Activated CD8-positive, alpha-beta memory T cell treated with anti-CD3 and anti-CD28 coated beads, Interleukin-2, amount 10 ng/mL, durations not matched to agents 7 days and 5 days (primary cell): ENCODE measurements at regions not wholly inside any gene's neighbourhood (a gene's known extent, or its start where the extent isn't known, plus 50 kb on each side); places are given as distances from the start of the nearest gene placed in this dataset.

Source experiments
- ATAC-seq: fragments of 150-1000 bp; cut with Tn5 transposase; one replicate; pipeline ENCODE4 v1.10.0; 2021; ENCODE audit warnings: moderate library complexity
- CTCF ChIA-PET: fragments of 350-600 bp; sonication (Branson Sonifier 250); formaldehyde crosslinking; loops from one replicate; lab custom pipeline; 2021; ENCODE audit warnings: antibody characterized with exemption; lab: Charles Lee
- DNase-seq: peaks from one replicate; pipeline ENCODE4 v3.0.0-alpha.2; 2020
- H3K27ac Mint-ChIP-seq: one replicate; pipeline ENCODE4 v1.8.0; 2021; ENCODE audit warnings: mild to moderate bottlenecking, mixed read lengths
- H3K27me3 Mint-ChIP-seq: one replicate; pipeline ENCODE4 v1.8.0; 2021; ENCODE audit warnings: mixed read lengths
- H3K36me3 Mint-ChIP-seq: one replicate; pipeline ENCODE4 v1.8.0; 2021; ENCODE audit warnings: mild to moderate bottlenecking, mixed read lengths
- H3K4me1 Mint-ChIP-seq: one replicate; pipeline ENCODE4 v1.8.0; 2021; ENCODE audit warnings: mixed read lengths
- H3K4me3 Mint-ChIP-seq: one replicate; pipeline ENCODE4 v1.8.0; 2021; ENCODE audit warnings: mild to moderate bottlenecking, moderate library complexity, mixed read lengths
- H3K9me3 Mint-ChIP-seq: one replicate; pipeline ENCODE4 v1.8.0; 2022; ENCODE audit warnings: low read depth, mixed read lengths

DNA sequence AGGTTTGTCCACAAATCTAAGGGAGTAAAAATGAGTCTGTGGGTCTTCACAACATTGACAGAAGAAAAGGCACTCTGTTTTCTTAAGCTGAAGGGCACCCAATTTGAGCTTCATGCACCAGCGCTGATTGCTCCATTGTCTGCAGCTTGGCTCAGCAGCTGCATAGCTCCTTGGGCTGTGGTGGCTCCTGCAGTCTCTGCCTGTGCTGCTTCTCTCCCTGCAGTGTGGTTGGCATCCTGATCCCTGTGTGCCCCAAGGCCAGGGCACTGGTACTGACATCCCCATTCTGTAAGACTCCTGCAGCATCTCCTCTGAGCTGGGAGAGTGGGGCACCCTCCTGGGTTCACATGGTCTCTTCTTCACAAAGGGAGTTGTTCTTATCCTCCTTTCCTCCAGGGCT is 83.2 kb upstream of the B3GAT2 start:
- CTCF ChIA-PET, result no interaction called here
- no peak overlapping the region for H3K4me3 Mint-ChIP-seq
- H3K27ac Mint-ChIP-seq, result no peak overlapping the region
- DNase-seq (no peak), ATAC-seq (no peak)
- H3K4me1 Mint-ChIP-seq, result no peaks in the 10 kb centered on the region
- H3K27me3 Mint-ChIP-seq, result no peaks in the 10 kb centered on the region
- H3K9me3 Mint-ChIP-seq, result no peaks in the 10 kb centered on the region
- H3K36me3 Mint-ChIP-seq, result no peaks in the 10 kb centered on the region

DNA sequence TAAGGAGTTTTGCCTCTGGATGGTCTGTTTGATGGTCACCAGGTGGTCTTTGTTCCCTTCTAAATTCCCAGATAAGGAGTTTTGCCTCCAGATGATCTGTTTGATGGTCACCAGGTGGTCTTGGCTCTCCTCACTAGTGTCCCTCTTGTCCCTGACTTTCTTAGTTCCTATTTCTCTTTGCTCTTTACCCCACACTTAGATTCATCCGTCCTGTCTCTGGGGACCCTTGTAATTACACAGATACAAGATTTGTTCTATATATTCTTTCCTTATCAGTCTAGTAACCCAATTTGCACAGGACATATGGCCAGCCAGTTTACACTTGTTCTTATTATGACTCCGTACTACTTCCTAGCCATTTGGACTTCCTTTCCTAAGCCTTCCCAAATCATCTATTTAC is 84.0 kb upstream of the B3GAT2 start:
- CTCF ChIA-PET, result no interaction called here
- no peaks in the 10 kb centered on the region for H3K9me3 Mint-ChIP-seq
- H3K4me1 Mint-ChIP-seq, result no peaks in the 10 kb centered on the region
- no peaks in the 10 kb centered on the region for H3K27me3 Mint-ChIP-seq
- DNase-seq, result no peak
- H3K36me3 Mint-ChIP-seq, result no peaks in the 10 kb centered on the region
- no peak overlapping the region for H3K27ac Mint-ChIP-seq
- ATAC-seq, result no peak
- no peak overlapping the region for H3K4me3 Mint-ChIP-seq

DNA sequence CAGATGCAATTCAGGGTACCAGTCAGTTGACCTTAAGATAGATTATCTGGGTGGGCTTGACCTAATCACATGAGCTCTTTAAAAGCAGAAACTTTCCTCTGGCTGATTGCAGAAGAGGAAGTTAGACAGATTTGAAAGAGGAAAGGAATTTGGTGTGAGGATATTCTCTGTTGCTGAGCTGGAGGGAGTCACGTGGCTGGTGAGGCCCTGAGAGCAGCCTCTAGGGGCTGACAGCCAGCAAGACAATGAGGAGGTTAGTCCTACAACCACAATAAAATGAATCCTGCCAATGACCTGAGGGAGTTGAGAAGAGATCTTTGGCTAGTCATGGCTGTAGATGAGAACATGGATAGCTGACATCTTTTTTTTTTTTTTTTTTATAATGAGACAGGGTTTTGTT is 87.0 kb upstream of the B3GAT2 start:
- no peak overlapping the region for H3K4me3 Mint-ChIP-seq
- H3K36me3 Mint-ChIP-seq, result no peaks in the 10 kb centered on the region
- no peak for ATAC-seq
- H3K9me3 Mint-ChIP-seq, result no peaks in the 10 kb centered on the region
- CTCF ChIA-PET, result no interaction called here
- no peak for DNase-seq
- H3K4me1 Mint-ChIP-seq, result no peaks in the 10 kb centered on the region
- H3K27ac Mint-ChIP-seq, result no peak overlapping the region
- H3K27me3 Mint-ChIP-seq, result peaks cover 2% of the 10 kb centered on the region

DNA sequence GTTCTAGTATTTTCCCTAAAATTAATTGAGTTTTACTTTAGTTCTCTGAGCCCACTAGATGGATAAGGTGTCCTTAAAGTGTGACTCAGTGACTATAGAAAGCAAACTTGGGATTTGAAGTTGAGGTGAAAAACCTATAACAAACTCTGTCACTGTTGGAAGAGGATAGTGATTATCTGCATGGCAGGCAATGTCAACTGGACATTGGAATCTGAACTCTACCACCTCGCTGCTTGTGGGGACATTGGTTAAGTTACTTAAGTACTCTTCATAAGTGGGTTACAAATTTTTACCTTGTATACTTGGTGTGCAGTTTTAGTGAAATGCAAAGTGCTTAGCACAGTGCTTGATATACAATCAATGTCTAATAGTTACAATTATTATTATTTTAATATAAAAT is 87.9 kb upstream of the B3GAT2 start:
- Mint-ChIP-seq H3K9me3 (no peaks in the 10 kb centered on the region), H3K27me3 (peaks cover 5% of the 10 kb centered on the region), H3K4me3 (no peak overlapping the region), H3K27ac (no peak overlapping the region), H3K36me3 (no peaks in the 10 kb centered on the region), H3K4me1 (no peaks in the 10 kb centered on the region)
- ATAC-seq, result no peak
- DNase-seq, result no peak
- CTCF ChIA-PET, result no interaction called here

DNA sequence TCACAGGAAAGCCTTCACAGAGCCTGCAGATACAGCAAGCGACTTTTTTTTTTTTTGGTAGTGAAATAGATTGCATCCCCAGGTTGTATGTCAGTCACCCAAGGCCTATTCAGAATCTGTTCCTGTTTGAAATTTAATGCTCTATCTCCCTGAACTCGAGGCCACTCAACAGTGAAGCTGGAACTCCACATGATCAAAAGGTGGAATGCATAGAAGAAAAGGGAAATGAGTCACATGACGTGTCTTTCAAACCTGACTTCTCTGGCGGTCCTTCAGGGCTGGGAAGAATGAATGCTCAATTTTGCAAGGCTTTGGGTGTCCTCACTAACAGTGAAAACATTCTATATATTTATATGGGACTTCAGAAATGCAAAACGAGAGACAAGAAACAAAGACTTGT is 88.4 kb upstream of the B3GAT2 start:
- no peaks in the 10 kb centered on the region for H3K4me1 Mint-ChIP-seq
- CTCF ChIA-PET, result no interaction called here
- no peak overlapping the region for H3K27ac Mint-ChIP-seq
- H3K36me3 Mint-ChIP-seq, result no peaks in the 10 kb centered on the region
- no peak overlapping the region for H3K4me3 Mint-ChIP-seq
- no peak for DNase-seq
- H3K9me3 Mint-ChIP-seq, result no peaks in the 10 kb centered on the region
- ATAC-seq, result no peak
- peaks cover 5% of the 10 kb centered on the region for H3K27me3 Mint-ChIP-seq

DNA sequence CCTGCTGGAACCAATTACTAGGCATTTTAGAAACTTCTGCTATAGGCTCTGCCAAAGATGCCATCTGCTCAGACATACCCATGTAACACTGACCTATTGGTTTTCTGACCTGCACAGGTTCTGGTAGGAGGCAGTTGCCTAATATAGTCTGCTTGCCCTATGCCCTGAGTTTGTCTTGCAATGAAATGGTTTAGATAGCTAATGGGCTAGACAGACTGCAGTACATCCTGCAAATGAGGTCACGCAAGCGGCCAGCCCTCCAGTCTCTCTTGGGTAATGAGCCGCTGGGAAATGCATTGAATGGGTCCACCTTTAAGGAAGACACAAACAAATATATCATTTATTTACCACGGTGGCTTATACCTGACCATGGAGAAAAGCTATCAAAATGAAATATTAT is 90.6 kb upstream of the B3GAT2 start:
- H3K36me3 Mint-ChIP-seq, result no peaks in the 10 kb centered on the region
- no peak overlapping the region for H3K27ac Mint-ChIP-seq
- H3K27me3 Mint-ChIP-seq, result peaks cover 5% of the 10 kb centered on the region
- H3K9me3 Mint-ChIP-seq, result no peaks in the 10 kb centered on the region
- H3K4me3 Mint-ChIP-seq, result no peak overlapping the region
- CTCF ChIA-PET, result no interaction called here
- DNase-seq (no peak), ATAC-seq (no peak)
- no peaks in the 10 kb centered on the region for H3K4me1 Mint-ChIP-seq

DNA sequence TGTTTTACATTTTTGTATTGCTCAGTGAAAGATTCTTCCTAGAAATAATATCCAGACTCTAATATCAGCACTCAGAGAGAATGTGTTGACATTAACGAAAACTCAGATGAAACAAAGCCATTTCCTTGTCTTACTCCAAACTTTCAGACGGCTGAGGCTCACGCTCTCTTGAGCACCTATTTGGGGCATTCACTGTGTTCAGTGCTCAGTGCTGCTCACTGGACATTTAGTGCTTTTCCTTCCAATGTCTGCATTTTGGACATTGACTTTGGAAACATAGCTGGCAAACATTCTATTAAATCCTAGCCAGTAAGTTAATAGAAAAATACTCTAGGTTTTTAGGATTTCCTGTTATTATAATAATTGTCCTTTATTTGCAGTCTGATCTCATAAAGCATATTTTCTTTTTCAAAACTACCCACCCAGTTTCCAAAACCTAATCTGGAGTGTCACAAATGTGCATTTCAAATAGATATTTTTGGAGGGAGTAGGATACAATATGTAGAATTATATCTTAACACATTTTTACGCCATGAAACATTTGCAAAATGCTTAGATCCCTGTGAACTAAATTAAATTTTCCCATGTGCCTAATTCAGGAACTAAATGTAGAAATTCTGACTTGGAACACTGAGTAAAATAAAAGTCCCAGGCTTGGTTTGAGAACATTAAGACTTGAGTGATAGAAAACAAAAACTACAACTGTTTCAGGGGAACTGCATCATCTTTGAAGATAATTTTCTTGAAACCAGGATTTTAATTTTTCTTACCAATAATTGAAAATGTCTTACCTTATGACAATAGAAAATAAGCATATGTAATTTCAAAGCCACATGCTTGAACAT is 91.7 kb upstream of the B3GAT2 start:
- ATAC-seq (no peak), DNase-seq (no peak)
- CTCF ChIA-PET, result no interaction called here
- Mint-ChIP-seq H3K4me3 (no peak overlapping the region), H3K36me3 (no peaks in the 10 kb centered on the region), H3K9me3 (no peaks in the 10 kb centered on the region), H3K27ac (no peak overlapping the region), H3K27me3 (peaks cover 5% of the 10 kb centered on the region), H3K4me1 (no peaks in the 10 kb centered on the region)

DNA sequence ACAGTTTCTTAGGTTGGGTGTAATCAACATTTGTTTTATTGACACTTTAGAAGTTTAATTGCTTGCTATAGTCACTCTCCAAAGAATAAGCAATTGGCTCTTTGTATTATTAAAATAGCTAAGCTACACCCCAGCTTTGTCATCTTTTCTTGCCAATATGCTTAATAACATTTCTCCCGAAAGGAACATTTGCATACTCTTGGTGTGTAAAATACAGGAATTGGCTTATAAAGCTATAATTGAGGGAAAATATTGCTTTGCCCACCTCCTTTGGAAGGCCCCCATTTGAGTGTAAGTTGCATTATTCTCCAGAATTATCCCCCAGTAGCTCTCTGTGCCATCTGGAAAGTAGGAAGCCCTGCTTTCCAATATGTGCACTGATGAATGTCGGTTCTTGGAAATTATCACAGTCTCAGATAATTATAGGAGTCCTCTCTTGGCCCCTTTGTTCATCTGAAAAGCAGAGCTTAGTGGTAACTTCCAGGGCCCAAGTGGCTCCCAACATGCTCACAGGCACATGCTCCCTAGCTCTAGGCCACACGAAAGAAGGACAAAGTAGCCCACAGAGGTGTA is 92.4 kb upstream of the B3GAT2 start:
- no peak for DNase-seq
- Mint-ChIP-seq H3K4me3 (no peak overlapping the region), H3K9me3 (no peaks in the 10 kb centered on the region), H3K4me1 (no peaks in the 10 kb centered on the region), H3K36me3 (no peaks in the 10 kb centered on the region), H3K27ac (no peak overlapping the region), H3K27me3 (peaks cover 5% of the 10 kb centered on the region)
- CTCF ChIA-PET, result no interaction called here
- no peak for ATAC-seq

DNA sequence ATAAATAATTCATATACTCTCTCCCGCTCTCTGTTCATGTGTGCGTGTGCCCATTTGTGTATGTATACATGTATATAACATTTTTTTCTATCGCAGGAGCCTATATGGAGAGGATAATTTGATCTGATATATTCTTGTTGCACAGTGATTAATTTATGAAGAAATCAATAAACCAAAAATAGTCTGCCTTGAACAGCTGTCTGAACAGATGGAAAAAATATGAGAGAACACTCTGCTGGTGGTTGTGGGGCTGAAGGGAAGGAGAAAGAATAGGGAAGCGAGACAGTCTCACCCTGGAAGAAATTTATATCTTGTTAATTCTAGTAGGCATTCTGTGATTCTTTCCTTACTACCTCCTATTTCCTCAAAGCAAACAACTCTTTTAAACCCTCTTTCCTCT is 96.6 kb upstream of the B3GAT2 start:
- CTCF ChIA-PET, result no interaction called here
- Mint-ChIP-seq H3K9me3 (no peaks in the 10 kb centered on the region), H3K4me3 (no peak overlapping the region), H3K36me3 (no peaks in the 10 kb centered on the region), H3K27ac (no peak overlapping the region), H3K4me1 (no peaks in the 10 kb centered on the region), H3K27me3 (peaks cover 3% of the 10 kb centered on the region)
- no peak for ATAC-seq
- no peak for DNase-seq

DNA sequence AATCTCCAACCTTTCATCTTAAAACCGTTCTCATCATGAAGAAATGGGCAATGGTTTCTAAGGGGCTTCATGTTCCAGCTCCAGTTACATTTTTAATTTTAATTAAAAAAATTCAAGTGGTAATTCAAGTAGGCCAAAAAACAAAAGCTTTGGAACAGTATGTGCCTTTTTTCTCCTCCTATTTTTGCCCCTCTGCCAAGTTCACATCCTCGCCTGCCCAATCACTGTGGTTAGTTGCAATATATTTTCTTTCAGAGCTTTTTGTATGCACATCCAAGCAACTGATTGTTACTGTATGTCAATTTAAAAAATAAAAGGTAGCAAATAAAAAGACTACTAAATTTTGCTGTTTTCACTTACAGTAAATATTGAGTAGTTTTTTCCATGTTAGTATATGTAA is 99.8 kb upstream of the B3GAT2 start:
- Mint-ChIP-seq H3K36me3 (no peaks in the 10 kb centered on the region), H3K4me3 (no peak overlapping the region), H3K27ac (no peak overlapping the region), H3K4me1 (no peaks in the 10 kb centered on the region), H3K9me3 (no peaks in the 10 kb centered on the region), H3K27me3 (no peaks in the 10 kb centered on the region)
- no peak for ATAC-seq
- CTCF ChIA-PET, result no interaction called here
- no peak for DNase-seq

DNA sequence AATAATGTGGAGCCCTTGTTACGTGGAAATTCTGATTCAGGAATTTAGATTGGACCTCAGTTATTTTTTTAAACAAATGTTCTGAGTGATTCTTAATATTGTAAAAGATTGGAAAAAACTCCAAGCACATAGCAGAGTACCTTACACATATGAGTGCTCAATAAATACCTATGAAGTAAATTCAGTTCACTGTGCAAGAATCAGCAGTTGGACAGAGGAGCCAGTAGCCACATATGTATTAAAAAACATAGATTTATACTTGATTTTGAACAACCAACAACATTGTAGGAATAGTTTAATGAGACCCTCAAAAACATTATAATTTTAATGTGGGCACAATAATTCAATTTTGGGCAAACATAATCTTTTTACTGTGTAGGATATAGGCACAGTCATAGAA is 109.3 kb upstream of the B3GAT2 start:
- DNase-seq, result no peak
- Mint-ChIP-seq H3K4me1 (no peaks in the 10 kb centered on the region), H3K9me3 (no peaks in the 10 kb centered on the region), H3K36me3 (no peaks in the 10 kb centered on the region), H3K4me3 (no peak overlapping the region), H3K27ac (no peak overlapping the region), H3K27me3 (peaks cover 3% of the 10 kb centered on the region)
- ATAC-seq, result no peak
- CTCF ChIA-PET, result no interaction called here

DNA sequence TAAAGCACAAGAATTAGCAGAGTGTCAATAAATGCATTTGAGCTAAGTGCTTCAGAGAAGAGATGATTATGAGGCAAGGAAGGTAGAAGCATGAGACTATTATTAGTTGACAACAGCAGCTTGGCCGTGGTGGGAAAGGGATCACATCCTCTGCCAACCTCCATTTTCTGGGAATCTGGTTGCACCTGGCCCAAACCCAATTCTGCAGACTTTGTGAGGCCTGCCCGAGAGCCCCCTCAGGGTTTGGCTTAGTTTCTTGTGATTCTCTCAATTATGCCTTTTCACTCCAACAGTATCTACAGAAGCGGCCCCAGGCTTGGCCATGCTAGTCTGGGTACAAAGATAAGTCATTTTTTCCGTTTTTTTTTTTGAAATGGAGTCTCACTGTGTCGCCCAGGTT is 111.0 kb upstream of the B3GAT2 start:
- CTCF ChIA-PET, result no interaction called here
- Mint-ChIP-seq H3K27ac (no peak overlapping the region), H3K9me3 (no peaks in the 10 kb centered on the region), H3K4me3 (no peak overlapping the region), H3K36me3 (no peaks in the 10 kb centered on the region), H3K27me3 (peaks cover 3% of the 10 kb centered on the region), H3K4me1 (no peaks in the 10 kb centered on the region)
- DNase-seq (no peak), ATAC-seq (no peak)

DNA sequence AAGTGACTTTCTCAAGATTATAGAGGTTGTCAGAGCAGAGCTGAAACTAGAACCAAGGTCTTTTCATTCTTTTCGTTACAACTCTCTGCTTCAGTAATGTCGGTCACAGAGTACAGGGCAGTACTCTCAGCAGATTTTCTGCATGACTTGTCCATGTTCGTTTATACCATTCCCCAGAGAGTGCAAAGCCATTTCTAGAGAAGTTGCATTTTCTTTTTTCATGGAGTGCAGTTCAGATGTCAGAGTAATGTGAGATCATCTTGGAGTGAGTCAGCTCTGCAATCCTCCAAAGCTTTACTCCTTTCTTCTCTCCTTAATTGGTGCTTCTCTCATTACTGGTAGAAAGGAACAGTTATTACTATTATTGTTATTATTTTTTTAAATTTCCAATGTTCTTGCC is 115.6 kb upstream of the B3GAT2 start:
- Mint-ChIP-seq H3K4me3 (no peak overlapping the region), H3K9me3 (no peaks in the 10 kb centered on the region), H3K27me3 (no peaks in the 10 kb centered on the region), H3K4me1 (no peaks in the 10 kb centered on the region), H3K27ac (no peak overlapping the region), H3K36me3 (no peaks in the 10 kb centered on the region)
- CTCF ChIA-PET, result no interaction called here
- no peak for ATAC-seq
- DNase-seq, result no peak

DNA sequence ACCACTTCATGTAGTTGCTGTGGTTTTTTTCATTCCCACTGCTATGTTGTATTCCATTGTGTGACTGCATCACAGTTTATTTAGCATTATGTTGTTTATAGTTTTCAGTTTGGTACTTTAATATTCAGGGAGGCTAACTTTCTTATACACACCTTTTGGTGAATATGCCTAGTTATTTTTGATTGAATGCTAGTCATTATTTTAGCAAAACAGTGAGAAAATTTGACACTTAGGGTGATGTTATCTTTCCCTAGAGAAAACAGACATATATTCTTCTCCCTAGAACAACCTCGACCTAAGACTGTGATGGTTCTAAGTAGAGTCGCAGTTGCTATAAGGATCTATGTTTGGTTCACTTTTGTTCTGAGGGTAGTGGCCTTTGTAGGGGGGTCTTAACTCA is 120.8 kb upstream of the B3GAT2 start:
- CTCF ChIA-PET, result no interaction called here
- no peak for DNase-seq
- H3K4me1 Mint-ChIP-seq, result no peaks in the 10 kb centered on the region
- no peak overlapping the region for H3K27ac Mint-ChIP-seq
- no peak for ATAC-seq
- H3K4me3 Mint-ChIP-seq, result no peak overlapping the region
- no peaks in the 10 kb centered on the region for H3K36me3 Mint-ChIP-seq
- H3K9me3 Mint-ChIP-seq, result peaks cover 4% of the 10 kb centered on the region
- H3K27me3 Mint-ChIP-seq, result no peaks in the 10 kb centered on the region
